Left kidney (tissue), 1 donor: ENCODE measurements at regions not wholly inside any gene's neighbourhood (a gene's known extent, or its start where the extent isn't known, plus 50 kb on each side); places are given as distances from the start of the nearest gene placed in this dataset.

Experiments used
- DNase-seq: peaks from one replicate; pipeline ENCODE4 v3.0.0-alpha.2; 2013

GRCh38 chr1:68378296-68379084 is 71.3 kb downstream of the RPE65 start:
- no peak for DNase-seq

DNA sequence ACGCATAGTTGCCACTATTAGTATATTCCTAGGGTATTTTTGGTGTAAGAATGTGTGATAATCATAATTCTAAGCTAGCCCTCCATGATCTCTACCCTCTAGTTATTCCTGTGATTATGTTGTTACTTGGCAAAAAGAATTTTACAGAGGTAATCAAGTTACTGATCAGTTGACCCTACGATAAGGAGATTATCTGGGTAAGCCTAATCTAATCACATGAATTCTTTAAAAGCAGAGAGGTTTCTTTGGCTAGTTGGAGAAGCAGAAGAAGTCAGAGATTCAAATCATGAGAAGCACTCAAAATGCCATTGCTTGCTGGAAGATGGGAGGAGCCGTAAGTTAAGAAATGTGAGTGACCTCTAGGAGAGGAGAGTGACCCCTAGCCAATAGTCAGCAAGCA is 72.7 kb downstream of the RPE65 start:
- DNase-seq, result no peak

- no peak for DNase-seq
These were observed 73.3 kb downstream of the RPE65 start for GRCh38 chr1:68376441-68376840.

- no peak for DNase-seq
These were observed 73.8 kb downstream of the RPE65 start for GRCh38 chr1:68375919-68376318.

DNA sequence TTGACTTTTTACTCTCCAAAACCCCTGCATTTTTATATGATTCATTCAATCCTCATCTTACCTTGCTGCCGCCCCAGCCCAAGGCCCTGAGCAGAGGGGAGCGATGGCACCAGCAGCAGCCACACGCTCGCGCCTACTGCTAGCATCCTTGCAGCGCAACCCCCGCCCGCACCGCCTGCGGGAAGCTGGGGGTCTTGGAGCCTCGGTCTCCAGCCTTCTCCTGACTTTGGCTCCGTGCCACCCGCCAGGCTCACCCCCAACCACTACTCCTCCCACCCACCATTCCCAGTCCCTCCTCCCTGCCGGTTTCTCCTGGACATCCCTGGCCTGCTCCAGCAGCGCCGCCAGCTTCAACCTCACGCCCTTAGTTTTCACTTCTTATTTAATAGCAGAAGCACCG is 76.6 kb downstream of the RPE65 start:
- DNase-seq, result no peak

GRCh38 chr1:68372487-68372886 is 77.3 kb downstream of the RPE65 start:
- DNase-seq, result no peak

GRCh38 chr1:68370101-68370915 is 79.4 kb downstream of the RPE65 start:
- no peak for DNase-seq

- no peak for DNase-seq
These were observed 83.2 kb downstream of the RPE65 start for GRCh38 chr1:68366572-68366971.

GRCh38 chr1:68365709-68366382 is 83.9 kb downstream of the RPE65 start:
- DNase-seq, result no peak

DNA sequence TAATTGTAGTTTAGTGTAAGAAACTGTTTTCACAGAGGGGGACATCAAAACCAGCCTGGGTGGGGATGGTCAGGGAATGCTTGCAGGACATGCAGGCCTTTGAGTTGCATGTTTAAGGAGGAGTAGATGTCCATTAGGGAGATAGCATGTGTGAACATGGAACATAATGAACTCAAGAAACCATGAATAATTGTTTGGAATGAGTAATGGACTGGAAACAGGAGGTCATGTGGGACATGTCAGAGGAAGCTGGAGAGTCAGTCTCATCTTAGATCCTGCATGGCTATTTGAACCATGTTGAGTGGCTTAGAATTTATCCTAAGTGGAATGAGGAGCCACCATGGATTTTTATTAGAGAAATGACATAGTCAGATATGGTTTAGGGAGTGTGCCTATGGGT is 86.4 kb downstream of the RPE65 start:
- no peak for DNase-seq

DNA sequence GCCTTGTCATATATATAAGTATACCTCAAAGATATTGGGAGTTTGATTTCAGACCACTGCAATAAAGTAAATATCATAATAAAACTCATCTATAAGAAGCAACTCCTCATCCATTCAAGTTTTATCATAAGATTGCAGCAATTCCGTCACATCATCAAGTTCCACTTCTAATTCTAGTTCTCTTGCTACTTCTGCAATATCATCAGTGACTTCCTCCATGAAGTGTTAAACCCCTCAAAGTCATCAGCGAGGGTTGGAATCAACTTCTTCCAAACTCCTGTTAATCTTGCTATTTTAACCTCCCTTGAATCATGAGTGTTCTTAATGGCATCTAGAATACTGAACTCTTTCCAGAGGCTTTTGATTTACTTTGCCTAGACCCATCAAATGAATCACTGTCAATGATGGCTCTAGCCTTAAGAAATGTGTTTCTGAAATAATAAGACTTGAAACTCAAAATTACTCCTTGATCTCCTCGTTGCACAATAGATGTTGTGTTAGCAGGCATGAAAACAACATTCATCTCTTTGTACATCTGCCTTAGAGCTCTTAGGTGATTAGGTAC is 88.3 kb downstream of the RPE65 start:
- DNase-seq, result no peak

- no peak for DNase-seq
These were observed 90.7 kb downstream of the RPE65 start for GRCh38 chr1:68359045-68359444.

- no peak for DNase-seq
These were observed 91.3 kb downstream of the RPE65 start for GRCh38 chr1:68358439-68358838.

GRCh38 chr1:68355614-68356013 is 94.1 kb downstream of the RPE65 start:
- DNase-seq, result no peak

- DNase-seq, result no peak
These were observed 97.6 kb downstream of the RPE65 start for GRCh38 chr1:68352202-68352601.

- no peak for DNase-seq
These were observed 102.3 kb downstream of the RPE65 start for GRCh38 chr1:68347415-68347814.

- no peak for DNase-seq
These were observed 103.5 kb downstream of the RPE65 start for GRCh38 chr1:68346188-68346808.

- DNase-seq, result no peak
These were observed 105.5 kb downstream of the RPE65 start for GRCh38 chr1:68344208-68344607.

DNA sequence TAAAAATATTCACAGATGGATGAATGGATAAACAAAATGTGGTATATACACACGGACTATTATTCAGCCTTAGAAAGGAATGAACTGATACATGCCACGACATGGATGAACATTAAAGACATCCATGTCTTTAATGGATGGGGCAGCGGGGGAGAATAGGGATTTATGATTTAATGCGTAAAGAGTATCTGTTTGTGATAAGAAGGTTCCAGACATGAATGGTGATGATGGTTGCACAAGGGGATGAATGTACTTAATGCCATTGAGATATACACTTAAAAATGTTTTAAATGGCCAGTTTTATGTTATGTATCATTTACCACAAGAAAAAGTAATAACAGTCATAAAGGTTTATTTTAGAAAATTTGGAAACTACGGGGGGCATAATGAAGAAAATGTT is 108.6 kb upstream of the WLS start:
- DNase-seq, result no peak

DNA sequence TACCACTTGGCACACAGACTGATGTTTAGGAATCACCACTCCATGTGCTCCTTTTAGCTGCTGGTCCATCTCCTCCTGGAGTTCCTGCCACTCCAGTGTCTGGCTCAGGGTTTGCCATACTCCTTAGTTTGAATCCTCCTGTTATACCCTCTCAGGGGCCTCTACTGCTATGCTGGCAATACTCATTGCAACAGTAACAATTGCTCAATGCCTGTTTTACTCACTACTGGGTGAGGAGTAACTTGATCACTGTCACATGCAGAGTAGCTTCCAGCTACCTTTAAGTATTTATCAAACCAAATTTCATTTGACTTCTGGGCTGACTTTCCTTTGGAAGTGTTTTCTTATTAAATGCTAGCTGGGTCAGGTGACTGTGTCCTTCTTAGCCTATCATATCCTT is 107.2 kb upstream of the WLS start:
- DNase-seq, result no peak

GRCh38 chr1:68338081-68338480 is 105.8 kb upstream of the WLS start:
- DNase-seq, result no peak

DNA sequence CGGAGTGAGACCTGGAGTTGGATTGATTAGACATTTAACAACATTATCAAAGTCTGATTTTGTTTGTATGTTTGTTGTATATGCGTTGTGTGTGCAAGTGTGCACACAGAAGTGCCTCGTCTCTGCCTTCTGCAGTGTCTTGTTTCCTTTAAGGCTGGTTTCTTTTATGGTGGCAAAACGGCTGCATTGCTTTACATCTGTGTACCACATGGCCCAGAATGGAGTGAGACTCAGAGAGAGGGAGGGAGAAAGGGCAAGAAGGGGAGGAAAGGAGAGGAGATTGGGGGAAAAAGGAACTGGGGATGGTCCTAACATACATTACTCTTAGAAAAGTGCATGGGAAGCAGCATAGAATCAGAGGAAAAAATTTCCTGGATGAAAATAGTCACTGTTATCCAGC is 99.7 kb upstream of the WLS start:
- no peak for DNase-seq
